ENCODE measurements at regions not wholly inside any gene's neighbourhood (a gene's known extent, or its start where the extent isn't known, plus 50 kb on each side); places are given as distances from the start of the nearest gene placed in this dataset.

- in situ Hi-C loops (cut with HindIII; ENCODE audit: low sequenced_read_pairs), result no loop called here
Observed at GRCh38 chr1:65694933-65695332, 97.8 kb upstream of the PDE4B start.

GRCh38 chr1:65698590-65698989 is 94.1 kb upstream of the PDE4B start:
- in situ Hi-C loops (cut with HindIII; ENCODE audit: low sequenced_read_pairs), result no loop called here
- H3K4me3 ChIP-seq (ENCODE audit: low read depth, low read length), result no peak overlapping the region
- no peak for TF ChIP-seq CTCF (IDR thresholded peaks at IDR 0.05; ENCODE audit: low read depth, low read length)
- DNase-seq (ENCODE audit: low read depth, low spot score), result no peak

More at GRCh38 chr1:65694933-65695332, 97.8 kb upstream of the PDE4B start:
- no peak for DNase-seq (ENCODE audit: low read depth, low spot score)
- H3K4me3 ChIP-seq (ENCODE audit: low read depth, low read length), result no peak overlapping the region
- no peak for TF ChIP-seq CTCF (IDR thresholded peaks at IDR 0.05; ENCODE audit: low read depth, low read length)

DNA sequence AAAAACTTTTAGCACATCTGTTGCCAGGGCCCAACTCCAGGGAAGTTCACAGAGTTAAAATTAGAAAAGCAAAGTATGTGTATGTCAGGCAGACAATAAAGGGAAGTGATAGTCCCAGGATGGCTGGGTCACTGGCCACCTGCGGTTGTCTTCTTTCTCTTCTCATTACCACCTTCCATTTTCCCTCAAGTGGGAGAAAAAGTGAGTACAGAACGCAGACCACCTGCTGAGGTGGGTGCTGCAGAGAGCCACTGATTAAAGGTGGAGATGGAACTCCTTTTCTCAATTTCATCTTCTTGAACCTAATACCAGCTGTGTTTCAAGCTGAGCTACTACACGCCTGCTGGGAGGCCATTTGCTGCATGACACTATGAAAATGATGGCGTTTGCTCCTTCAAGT is 88.8 kb upstream of the PDE4B start:
- H3K4me3 ChIP-seq (ENCODE audit: low read depth, low read length), result no peak overlapping the region
- no peak for DNase-seq (ENCODE audit: low read depth, low spot score)
- in situ Hi-C loops (cut with HindIII; ENCODE audit: low sequenced_read_pairs), result no loop called here
- no peak for TF ChIP-seq CTCF (IDR thresholded peaks at IDR 0.05; ENCODE audit: low read depth, low read length)

- TF ChIP-seq CTCF (IDR thresholded peaks at IDR 0.05; ENCODE audit: low read depth, low read length), result no peak
- in situ Hi-C loops (cut with HindIII; ENCODE audit: low sequenced_read_pairs), result no loop called here
- DNase-seq (ENCODE audit: low read depth, low spot score), result no peak
- no peak overlapping the region for H3K4me3 ChIP-seq (ENCODE audit: low read depth, low read length)
Observed at GRCh38 chr1:65704318-65704717, 88.4 kb upstream of the PDE4B start.

DNA sequence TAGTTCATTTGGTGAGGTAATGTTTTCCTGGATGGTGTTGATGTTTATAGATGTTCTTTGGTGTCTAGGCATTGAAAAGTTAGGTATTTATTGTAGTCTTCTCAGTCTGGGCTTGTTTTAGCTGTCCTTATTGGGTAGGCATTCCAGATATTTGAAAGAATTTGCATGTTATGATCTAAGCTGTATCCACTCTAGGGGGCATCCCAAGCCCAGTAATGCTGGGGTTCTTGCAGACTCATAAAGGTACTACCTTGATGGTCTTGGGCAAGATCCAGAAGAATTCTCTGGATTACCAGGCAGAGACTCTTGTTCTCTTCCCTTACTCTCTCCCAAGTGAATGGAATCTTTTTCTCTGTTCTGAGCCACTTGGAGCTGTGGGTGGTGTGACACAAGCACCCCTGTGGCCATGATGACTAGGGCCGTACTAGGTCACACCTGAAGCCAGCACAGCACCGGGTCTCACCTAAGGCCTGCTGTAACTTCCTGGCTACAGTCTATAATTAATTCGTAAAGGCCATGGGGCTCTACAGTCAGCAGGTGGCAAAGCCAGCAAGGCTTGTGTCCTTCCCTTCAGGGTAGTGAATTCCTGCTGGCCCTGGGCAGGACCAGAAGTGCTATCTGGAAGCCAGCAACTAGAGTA is 74.8 kb upstream of the PDE4B start:
- in situ Hi-C loops (cut with HindIII; ENCODE audit: low sequenced_read_pairs), result no loop called here
- DNase-seq (ENCODE audit: low read depth, low spot score), result peak; percentile 45
- TF ChIP-seq CTCF (IDR thresholded peaks at IDR 0.05; ENCODE audit: low read depth, low read length), result peak; percentile 31
- no peak overlapping the region for H3K4me3 ChIP-seq (ENCODE audit: low read depth, low read length)

DNA sequence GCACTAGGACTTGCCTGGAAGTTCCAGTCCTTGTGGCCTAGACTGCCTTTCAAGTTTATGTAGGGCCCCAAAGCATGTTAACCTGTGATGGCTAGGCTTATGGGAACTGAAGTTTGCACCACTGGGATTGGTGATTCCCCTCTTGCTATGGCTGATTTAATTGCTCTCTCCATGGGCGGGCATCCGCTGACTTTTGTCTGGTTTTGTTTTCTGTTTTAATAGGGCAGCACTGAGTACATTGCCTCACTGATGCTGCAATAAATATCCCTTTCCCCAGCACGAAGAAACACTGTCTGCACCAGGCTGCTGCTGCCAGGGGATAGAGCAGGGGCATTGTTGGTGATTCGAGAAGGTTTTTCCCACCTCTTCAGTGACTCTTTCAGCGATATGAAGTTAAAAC is 73.3 kb upstream of the PDE4B start:
- no peak for DNase-seq (ENCODE audit: low read depth, low spot score)
- in situ Hi-C loops (cut with HindIII; ENCODE audit: low sequenced_read_pairs), result no loop called here
- no peak for TF ChIP-seq CTCF (IDR thresholded peaks at IDR 0.05; ENCODE audit: low read depth, low read length)
- H3K4me3 ChIP-seq (ENCODE audit: low read depth, low read length), result no peak overlapping the region

Measured in astrocyte of the spinal cord (primary cell).